ENCODE measurements at regions not wholly inside any gene's neighbourhood (a gene's known extent, or its start where the extent isn't known, plus 50 kb on each side); places are given as distances from the start of the nearest gene placed in this dataset.

DNA sequence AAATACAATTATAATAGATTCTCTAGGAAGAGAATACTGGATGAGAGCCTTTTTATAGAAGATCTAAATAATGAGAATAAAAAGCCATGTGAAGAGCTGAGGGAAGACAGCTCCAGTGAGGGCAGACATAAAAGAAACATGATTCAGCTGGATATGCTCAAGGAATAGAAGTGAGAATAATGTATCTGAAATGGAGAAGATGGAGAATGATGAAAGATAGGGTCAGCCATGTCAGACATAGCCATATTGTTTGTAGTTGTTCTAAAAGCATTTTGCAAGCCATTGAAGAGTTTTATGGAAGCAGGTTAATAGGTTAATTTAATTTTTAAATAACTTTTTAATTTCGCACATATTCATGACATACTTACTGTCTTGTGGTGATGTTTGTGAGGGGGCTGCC lies 713.5 kb upstream of the ARPP21 start:
- in situ Hi-C loops (cut with MboI; ENCODE audit: low sequenced_read_pairs, unreplicated experiment), result no loop called here
- DNase-seq (ENCODE audit: low spot score), result no peak

DNA sequence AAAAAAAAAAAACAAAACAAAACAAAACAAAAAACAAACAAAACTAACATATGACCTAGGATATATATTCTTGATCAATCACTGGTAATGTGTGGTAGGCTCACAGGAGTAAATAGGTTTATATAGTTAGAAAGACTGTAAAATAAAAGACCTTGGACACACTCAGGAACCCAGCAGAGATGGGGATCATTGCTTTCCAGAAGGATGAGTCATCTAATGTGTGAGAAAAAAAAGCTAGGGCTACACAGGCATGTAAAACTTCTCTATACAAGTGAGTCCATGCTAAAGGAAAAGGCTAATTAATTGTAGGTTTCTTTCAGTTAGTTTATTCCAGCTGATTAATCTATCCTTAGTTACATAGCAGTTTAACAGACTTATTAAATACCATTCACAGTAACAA lies 710.3 kb upstream of the ARPP21 start:
- no peak for DNase-seq (ENCODE audit: low spot score)
- in situ Hi-C loops (cut with MboI; ENCODE audit: low sequenced_read_pairs, unreplicated experiment), result no loop called here
- TF ChIP-seq, protein P1, sequence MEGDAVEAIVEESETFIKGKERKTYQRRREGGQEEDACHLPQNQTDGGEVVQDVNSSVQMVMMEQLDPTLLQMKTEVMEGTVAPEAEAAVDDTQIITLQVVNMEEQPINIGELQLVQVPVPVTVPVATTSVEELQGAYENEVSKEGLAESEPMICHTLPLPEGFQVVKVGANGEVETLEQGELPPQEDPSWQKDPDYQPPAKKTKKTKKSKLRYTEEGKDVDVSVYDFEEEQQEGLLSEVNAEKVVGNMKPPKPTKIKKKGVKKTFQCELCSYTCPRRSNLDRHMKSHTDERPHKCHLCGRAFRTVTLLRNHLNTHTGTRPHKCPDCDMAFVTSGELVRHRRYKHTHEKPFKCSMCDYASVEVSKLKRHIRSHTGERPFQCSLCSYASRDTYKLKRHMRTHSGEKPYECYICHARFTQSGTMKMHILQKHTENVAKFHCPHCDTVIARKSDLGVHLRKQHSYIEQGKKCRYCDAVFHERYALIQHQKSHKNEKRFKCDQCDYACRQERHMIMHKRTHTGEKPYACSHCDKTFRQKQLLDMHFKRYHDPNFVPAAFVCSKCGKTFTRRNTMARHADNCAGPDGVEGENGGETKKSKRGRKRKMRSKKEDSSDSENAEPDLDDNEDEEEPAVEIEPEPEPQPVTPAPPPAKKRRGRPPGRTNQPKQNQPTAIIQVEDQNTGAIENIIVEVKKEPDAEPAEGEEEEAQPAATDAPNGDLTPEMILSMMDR (IDR thresholded peaks at IDR 0.05; ENCODE audit: borderline replicate concordance, control extremely low read depth, extremely low read depth, insufficient read depth, missing control alignments), result no peak

More for the DNA sequence above, 713.5 kb upstream of the ARPP21 start:
- TF ChIP-seq, protein P1 (IDR thresholded peaks at IDR 0.05; ENCODE audit: borderline replicate concordance, control extremely low read depth, extremely low read depth, insufficient read depth, missing control alignments), result no peak

DNA sequence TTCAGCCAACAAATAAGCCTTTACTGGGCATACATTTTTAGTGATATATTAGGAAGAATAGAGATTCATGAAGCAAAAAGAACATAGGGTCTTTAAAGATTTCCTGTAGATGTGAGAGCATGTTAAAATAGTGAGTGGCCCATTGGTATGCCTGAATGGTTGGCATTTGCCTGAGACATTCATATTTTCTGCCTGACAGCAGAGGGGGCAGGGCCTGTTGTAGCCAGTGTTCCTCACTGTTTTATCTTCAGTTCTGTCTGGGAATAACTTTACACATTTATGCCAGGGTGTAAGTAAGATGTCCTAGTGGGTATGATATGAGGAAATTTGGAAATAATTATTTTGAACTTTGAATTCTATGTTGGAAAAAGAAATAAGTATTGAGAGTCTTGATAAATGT lies 704.7 kb upstream of the ARPP21 start:
- TF ChIP-seq, protein P1 (IDR thresholded peaks at IDR 0.05; ENCODE audit: borderline replicate concordance, control extremely low read depth, extremely low read depth, insufficient read depth, missing control alignments), result no peak
- in situ Hi-C loops (cut with MboI; ENCODE audit: low sequenced_read_pairs, unreplicated experiment), result no loop called here

DNA sequence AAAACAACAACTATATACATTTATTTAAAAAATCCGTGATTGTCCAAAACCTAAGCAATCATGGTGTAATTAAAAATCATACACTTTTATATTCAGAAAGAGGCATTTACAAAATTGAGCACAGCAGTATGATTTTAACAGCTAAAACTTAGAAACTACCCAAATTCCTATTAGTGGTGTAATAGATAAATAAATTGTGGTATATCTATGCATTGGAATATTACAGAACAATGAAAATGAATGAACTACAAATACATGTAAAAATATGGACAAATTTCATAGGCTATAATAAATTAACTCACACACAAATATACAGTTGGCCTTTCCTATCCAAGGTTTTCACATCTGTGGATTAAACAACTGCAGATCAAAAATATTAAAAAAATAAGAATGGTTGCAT lies 700.5 kb upstream of the ARPP21 start:
- DNase-seq (ENCODE audit: low spot score), result no peak
- TF ChIP-seq, protein P1 (IDR thresholded peaks at IDR 0.05; ENCODE audit: borderline replicate concordance, control extremely low read depth, extremely low read depth, insufficient read depth, missing control alignments), result no peak
- in situ Hi-C loops (cut with MboI; ENCODE audit: low sequenced_read_pairs, unreplicated experiment), result no loop called here

More for the DNA sequence above, 704.7 kb upstream of the ARPP21 start:
- no peak for DNase-seq (ENCODE audit: low spot score)

DNA sequence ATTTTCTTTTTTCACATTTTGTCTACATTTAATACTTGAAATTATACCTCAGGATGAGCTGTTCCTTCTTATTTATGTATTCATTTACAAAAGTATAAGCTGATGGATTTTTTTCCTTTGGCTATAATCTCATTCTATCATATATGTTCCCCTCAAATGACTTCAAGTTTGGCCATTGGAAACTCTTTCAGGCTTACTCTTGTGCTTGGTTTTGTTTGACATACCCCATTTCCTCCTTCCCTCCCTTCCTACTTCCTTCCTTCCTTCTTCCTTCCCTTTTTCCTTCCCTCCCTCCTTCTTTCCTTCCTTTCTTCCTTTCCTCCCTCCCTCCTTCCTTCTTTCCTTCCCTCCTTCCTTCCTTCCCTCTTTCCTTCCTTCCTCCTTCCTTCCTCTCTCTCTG lies 697.1 kb upstream of the ARPP21 start:
- DNase-seq (ENCODE audit: low spot score), result no peak
- in situ Hi-C loops (cut with MboI; ENCODE audit: low sequenced_read_pairs, unreplicated experiment), result no loop called here
- TF ChIP-seq, protein P1 (IDR thresholded peaks at IDR 0.05; ENCODE audit: borderline replicate concordance, control extremely low read depth, extremely low read depth, insufficient read depth, missing control alignments), result no peak

DNA sequence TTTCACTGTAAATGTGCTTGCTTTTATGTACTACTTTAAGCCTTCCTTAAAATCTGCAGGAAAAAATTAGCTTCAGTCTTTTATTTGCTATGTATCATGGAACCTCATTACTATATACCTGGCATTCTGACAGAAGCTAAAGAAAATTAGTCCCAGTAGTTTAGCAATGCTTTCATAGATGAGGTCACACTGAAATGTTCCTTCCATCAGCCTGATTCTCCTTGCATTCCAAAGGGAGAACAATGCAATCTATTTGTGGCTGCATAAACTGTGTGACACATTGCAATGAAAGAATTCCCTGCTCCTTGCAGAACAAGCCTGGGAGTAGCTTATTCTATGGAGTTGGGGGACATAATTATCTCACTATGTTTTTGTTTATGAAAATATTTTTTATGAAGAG lies 691.5 kb upstream of the ARPP21 start:
- in situ Hi-C loops (cut with MboI; ENCODE audit: low sequenced_read_pairs, unreplicated experiment), result no loop called here
- TF ChIP-seq, protein P1 (IDR thresholded peaks at IDR 0.05; ENCODE audit: borderline replicate concordance, control extremely low read depth, extremely low read depth, insufficient read depth, missing control alignments), result no peak
- no peak for DNase-seq (ENCODE audit: low spot score)

DNA sequence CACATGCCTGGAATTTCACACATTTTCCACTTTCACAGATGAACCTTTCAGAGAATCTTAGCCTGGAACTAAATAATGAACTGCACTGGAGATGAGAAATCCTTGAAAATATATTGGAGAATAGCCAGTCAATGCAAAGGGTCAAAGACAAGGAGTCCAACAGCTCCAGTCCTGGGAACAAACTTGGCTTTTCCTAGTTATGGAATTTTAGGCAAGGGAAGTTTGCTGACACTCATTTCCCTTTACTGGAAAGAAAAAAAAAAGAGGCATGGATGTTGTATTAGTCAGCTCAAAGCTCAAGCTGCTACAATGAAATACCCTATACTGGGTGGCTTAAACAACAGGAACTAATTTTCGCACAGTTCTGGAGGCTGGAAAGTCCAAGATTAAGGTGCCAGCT lies 690.8 kb upstream of the ARPP21 start:
- in situ Hi-C loops (cut with MboI; ENCODE audit: low sequenced_read_pairs, unreplicated experiment), result no loop called here
- DNase-seq (ENCODE audit: low spot score), result no peak
- TF ChIP-seq, protein P1 (IDR thresholded peaks at IDR 0.05; ENCODE audit: borderline replicate concordance, control extremely low read depth, extremely low read depth, insufficient read depth, missing control alignments), result no peak
